Uterus (tissue), 3 donors: ENCODE measurements at regions not wholly inside any gene's neighbourhood (a gene's known extent, or its start where the extent isn't known, plus 50 kb on each side); places are given as distances from the start of the nearest gene placed in this dataset.

Source experiments
- DNase-seq, 2 donors: peaks; one replicate each; pipeline ENCODE4 v3.0.0-alpha.2; 2019 to 2020
- H3K27ac ChIP-seq, 2 donors: fragments of 200-600 bp; sonication (generic); 1 replicate in 1 of 2; 2 replicates in 1 of 2; pipeline ENCODE4 v1.5.1; 2016 to 2018
- H3K27me3 ChIP-seq, 2 donors: fragments of 200-600 bp; sonication (generic); one replicate each; pipeline ENCODE4 v1.5.1; 2018 to 2019; ENCODE audit warnings: control low read depth in 1 of 2
- H3K36me3 ChIP-seq, 2 donors: fragments of 200-600 bp; sonication (generic); one replicate each; pipeline ENCODE4 v1.5.1; 2019; ENCODE audit warnings: control low read depth in 1 of 2
- H3K4me1 ChIP-seq, 2 donors: fragments of 200-600 bp; sonication (generic); one replicate each; pipeline ENCODE4 v1.5.1; 2018 to 2019; ENCODE audit warnings: control low read depth in 1 of 2
- H3K4me3 ChIP-seq, 2 donors: fragments of 200-600 bp; sonication (generic); 1 replicate in 1 of 2; 2 replicates in 1 of 2; pipeline ENCODE4 v1.5.1; 2018 to 2019; ENCODE audit warnings: mild to moderate bottlenecking in 1 of 2
- H3K9me3 ChIP-seq, 2 donors: fragments of 200-600 bp; sonication (generic); one replicate each; pipeline ENCODE4 v1.5.1; 2019; ENCODE audit warnings: control low read depth in 1 of 2
- CTCF ChIP-seq, 4 experiments: fragments of 200-600 bp in 2 of 4; fragments of 450-650 bp in 2 of 4; sonication (generic) in 2 of 4; IDR thresholded peaks; one replicate each; pipeline ENCODE4 v1.5.1; 2016 to 2019; ENCODE audit warnings: antibody characterized with exemption in 4 of 4, mild to moderate bottlenecking in 2 of 4, moderate library complexity in 1 of 4
- POLR2A ChIP-seq, 2 donors: fragments of 450-650 bp; IDR thresholded peaks; one replicate each; pipeline ENCODE4 v1.6.1; 2016; ENCODE audit warnings: antibody characterized with exemption in 2 of 2, mild to moderate bottlenecking in 1 of 2, moderate library complexity in 1 of 2
- intact Hi-C: fragments of 100-400 bp; cut with DNase I; formaldehyde crosslinking; loops from one replicate; pipeline ENCODE4 v1.15.1; 2023; ENCODE audit warnings: low total_unique reads
- donor health status: DM: yes; HTN: yes; CAD: no.

GRCh38 chr3:115272036-115272824, 125.1 kb upstream of the ZBTB20 start:
- Histone ChIP-seq H3K27me3 (no peaks in the 10 kb centered on the region), H3K36me3 (no peaks in the 10 kb centered on the region), H3K4me1 (no peaks in the 10 kb centered on the region), H3K9me3 (no peaks in the 10 kb centered on the region), H3K27ac (no peak overlapping the region), H3K4me3 (no peak overlapping the region)
- no peak for DNase-seq
- intact Hi-C loops = no loop called here
- TF ChIP-seq CTCF (IDR thresholded peaks at IDR 0.05) (no peak), POLR2A (IDR thresholded peaks at IDR 0.05) (no peak)

GRCh38 chr3:115275896-115276295, 128.8 kb upstream of the ZBTB20 start:
- H3K4me3 ChIP-seq = no peak overlapping the region
- intact Hi-C loops = no loop called here
- no peak for DNase-seq
- H3K36me3 ChIP-seq = no peaks in the 10 kb centered on the region
- no peaks in the 10 kb centered on the region for H3K4me1 ChIP-seq
- H3K27me3 ChIP-seq = no peaks in the 10 kb centered on the region
- TF ChIP-seq CTCF (IDR thresholded peaks at IDR 0.05) (no peak), POLR2A (IDR thresholded peaks at IDR 0.05) (no peak)
- no peak overlapping the region for H3K27ac ChIP-seq
- H3K9me3 ChIP-seq = no peaks in the 10 kb centered on the region

- H3K9me3 ChIP-seq = no peaks in the 10 kb centered on the region
- TF ChIP-seq CTCF (IDR thresholded peaks at IDR 0.05) = no peak
- TF ChIP-seq POLR2A (IDR thresholded peaks at IDR 0.05) = no peak
- no peak overlapping the region for H3K4me3 ChIP-seq
- intact Hi-C loops = no loop called here
- peak overlapping the region in 1 of 2 donors; percentile 10 for H3K27ac ChIP-seq
- no peaks in the 10 kb centered on the region for H3K27me3 ChIP-seq
- no peaks in the 10 kb centered on the region for H3K4me1 ChIP-seq
- no peaks in the 10 kb centered on the region for H3K36me3 ChIP-seq
- no peak for DNase-seq
Measured at GRCh38 chr3:115279939-115280338, 132.9 kb upstream of the ZBTB20 start.

- no peak overlapping the region for H3K4me3 ChIP-seq
- peak overlapping the region in 1 of 2 donors; percentile 10 for H3K27ac ChIP-seq
- H3K9me3 ChIP-seq = no peaks in the 10 kb centered on the region
- DNase-seq = no peak
- intact Hi-C loops = no loop called here
- no peaks in the 10 kb centered on the region for H3K36me3 ChIP-seq
- no peaks in the 10 kb centered on the region for H3K27me3 ChIP-seq
- H3K4me1 ChIP-seq = no peaks in the 10 kb centered on the region
- TF ChIP-seq CTCF (IDR thresholded peaks at IDR 0.05) = no peak
- TF ChIP-seq POLR2A (IDR thresholded peaks at IDR 0.05) = no peak
Measured at GRCh38 chr3:115280506-115280905, 133.4 kb upstream of the ZBTB20 start.

GRCh38 chr3:115281697-115282675, 134.9 kb upstream of the ZBTB20 start:
- TF ChIP-seq POLR2A (IDR thresholded peaks at IDR 0.05) = no peak
- intact Hi-C loops = no loop called here
- no peak for DNase-seq
- Histone ChIP-seq H3K36me3 (no peaks in the 10 kb centered on the region), H3K27me3 (no peaks in the 10 kb centered on the region), H3K4me3 (no peak overlapping the region), H3K9me3 (no peaks in the 10 kb centered on the region), H3K27ac (no peak overlapping the region), H3K4me1 (no peaks in the 10 kb centered on the region)
